Liver (tissue), 3 donors: ENCODE measurements at regions not wholly inside any gene's neighbourhood (a gene's known extent, or its start where the extent isn't known, plus 50 kb on each side); places are given as distances from the start of the nearest gene placed in this dataset.

Source experiments
- FOXA2 ChIP-seq: IDR thresholded peaks from 2 replicates; pipeline ENCODE4 v1.6.1; 2016; ENCODE audit warnings: antibody characterized with exemption
- GABPA ChIP-seq, 2 donors: IDR thresholded peaks in 1 of 2; conservative IDR thresholded peaks in 1 of 2; 2 replicates each; pipeline ENCODE4 v1.6.1; 2016; ENCODE audit warnings: antibody characterized with exemption in 2 of 2, mild to moderate bottlenecking in 1 of 2, moderate library complexity in 1 of 2
- HNF4A ChIP-seq, 2 donors: conservative IDR thresholded peaks; 2 replicates each; pipeline ENCODE4 v1.6.1; 2016; ENCODE audit warnings: antibody characterized with exemption in 2 of 2, mild to moderate bottlenecking in 2 of 2
- MAX ChIP-seq: IDR thresholded peaks from 2 replicates; pipeline ENCODE4 v1.6.1; 2016; ENCODE audit warnings: antibody characterized with exemption
- RAD21 ChIP-seq, 2 donors: IDR thresholded peaks; 2 replicates each; pipeline ENCODE4 v1.6.1; 2016; ENCODE audit warnings: antibody characterized with exemption in 2 of 2, mild to moderate bottlenecking in 2 of 2
- RXRA ChIP-seq, 2 donors: IDR thresholded peaks; 2 replicates each; pipeline ENCODE4 v1.6.1; 2017 to 2018; ENCODE audit warnings: antibody characterized with exemption in 2 of 2, mild to moderate bottlenecking in 1 of 2
- TAF1 ChIP-seq: conservative IDR thresholded peaks from 2 replicates; pipeline ENCODE4 v1.6.1; 2016; ENCODE audit warnings: antibody characterized with exemption, mild to moderate bottlenecking
- YY1 ChIP-seq: IDR thresholded peaks from 2 replicates; pipeline ENCODE4 v1.6.1; 2016; ENCODE audit warnings: antibody characterized with exemption, mild to moderate bottlenecking
- TF ChIP-seq, protein P1 (sequence below): fragments of 150-350 bp; IDR thresholded peaks from 2 replicates; pipeline ENCODE4 v1.5.1; 2017; ENCODE audit warnings: improper control_type of control experiment, low read depth, low read length; ENCODE audit not compliant: missing input control
- TF ChIP-seq, protein P2 (sequence below): IDR thresholded peaks from 2 replicates; pipeline ENCODE4 v1.6.1; 2016; ENCODE audit warnings: antibody characterized with exemption, mild to moderate bottlenecking
- TF ChIP-seq, protein P3 (sequence below): IDR thresholded peaks from 2 replicates; pipeline ENCODE4 v1.6.1; 2016; ENCODE audit warnings: antibody characterized with exemption
- donor health status: healthy.
- donor health status: healthy.

DNA sequence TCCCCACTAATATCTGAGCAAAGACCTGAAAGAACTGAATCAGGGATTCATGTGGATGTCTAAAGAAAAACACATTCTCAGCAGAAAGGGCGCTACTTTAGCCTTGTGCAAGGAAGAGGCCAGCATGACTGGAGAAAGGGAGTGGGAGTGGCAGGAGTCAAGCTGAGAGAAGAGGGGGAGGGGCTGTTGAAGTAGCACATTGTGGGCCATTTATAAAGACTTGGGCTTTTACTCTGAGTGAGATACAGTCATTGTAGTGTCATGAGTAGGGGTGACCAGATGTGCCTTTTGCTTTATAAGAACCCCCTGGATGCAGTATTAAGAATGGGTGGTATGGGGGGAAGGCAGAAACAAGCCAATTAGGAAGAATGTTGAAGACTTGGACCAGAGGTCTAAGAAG lies 452.8 kb downstream of the ENC1 start:
- TF ChIP-seq, protein P1, sequence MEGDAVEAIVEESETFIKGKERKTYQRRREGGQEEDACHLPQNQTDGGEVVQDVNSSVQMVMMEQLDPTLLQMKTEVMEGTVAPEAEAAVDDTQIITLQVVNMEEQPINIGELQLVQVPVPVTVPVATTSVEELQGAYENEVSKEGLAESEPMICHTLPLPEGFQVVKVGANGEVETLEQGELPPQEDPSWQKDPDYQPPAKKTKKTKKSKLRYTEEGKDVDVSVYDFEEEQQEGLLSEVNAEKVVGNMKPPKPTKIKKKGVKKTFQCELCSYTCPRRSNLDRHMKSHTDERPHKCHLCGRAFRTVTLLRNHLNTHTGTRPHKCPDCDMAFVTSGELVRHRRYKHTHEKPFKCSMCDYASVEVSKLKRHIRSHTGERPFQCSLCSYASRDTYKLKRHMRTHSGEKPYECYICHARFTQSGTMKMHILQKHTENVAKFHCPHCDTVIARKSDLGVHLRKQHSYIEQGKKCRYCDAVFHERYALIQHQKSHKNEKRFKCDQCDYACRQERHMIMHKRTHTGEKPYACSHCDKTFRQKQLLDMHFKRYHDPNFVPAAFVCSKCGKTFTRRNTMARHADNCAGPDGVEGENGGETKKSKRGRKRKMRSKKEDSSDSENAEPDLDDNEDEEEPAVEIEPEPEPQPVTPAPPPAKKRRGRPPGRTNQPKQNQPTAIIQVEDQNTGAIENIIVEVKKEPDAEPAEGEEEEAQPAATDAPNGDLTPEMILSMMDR = no peak
- no peak for TF ChIP-seq TAF1
- TF ChIP-seq, protein P2, sequence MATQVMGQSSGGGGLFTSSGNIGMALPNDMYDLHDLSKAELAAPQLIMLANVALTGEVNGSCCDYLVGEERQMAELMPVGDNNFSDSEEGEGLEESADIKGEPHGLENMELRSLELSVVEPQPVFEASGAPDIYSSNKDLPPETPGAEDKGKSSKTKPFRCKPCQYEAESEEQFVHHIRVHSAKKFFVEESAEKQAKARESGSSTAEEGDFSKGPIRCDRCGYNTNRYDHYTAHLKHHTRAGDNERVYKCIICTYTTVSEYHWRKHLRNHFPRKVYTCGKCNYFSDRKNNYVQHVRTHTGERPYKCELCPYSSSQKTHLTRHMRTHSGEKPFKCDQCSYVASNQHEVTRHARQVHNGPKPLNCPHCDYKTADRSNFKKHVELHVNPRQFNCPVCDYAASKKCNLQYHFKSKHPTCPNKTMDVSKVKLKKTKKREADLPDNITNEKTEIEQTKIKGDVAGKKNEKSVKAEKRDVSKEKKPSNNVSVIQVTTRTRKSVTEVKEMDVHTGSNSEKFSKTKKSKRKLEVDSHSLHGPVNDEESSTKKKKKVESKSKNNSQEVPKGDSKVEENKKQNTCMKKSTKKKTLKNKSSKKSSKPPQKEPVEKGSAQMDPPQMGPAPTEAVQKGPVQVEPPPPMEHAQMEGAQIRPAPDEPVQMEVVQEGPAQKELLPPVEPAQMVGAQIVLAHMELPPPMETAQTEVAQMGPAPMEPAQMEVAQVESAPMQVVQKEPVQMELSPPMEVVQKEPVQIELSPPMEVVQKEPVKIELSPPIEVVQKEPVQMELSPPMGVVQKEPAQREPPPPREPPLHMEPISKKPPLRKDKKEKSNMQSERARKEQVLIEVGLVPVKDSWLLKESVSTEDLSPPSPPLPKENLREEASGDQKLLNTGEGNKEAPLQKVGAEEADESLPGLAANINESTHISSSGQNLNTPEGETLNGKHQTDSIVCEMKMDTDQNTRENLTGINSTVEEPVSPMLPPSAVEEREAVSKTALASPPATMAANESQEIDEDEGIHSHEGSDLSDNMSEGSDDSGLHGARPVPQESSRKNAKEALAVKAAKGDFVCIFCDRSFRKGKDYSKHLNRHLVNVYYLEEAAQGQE = no peak
- TF ChIP-seq, protein P3, sequence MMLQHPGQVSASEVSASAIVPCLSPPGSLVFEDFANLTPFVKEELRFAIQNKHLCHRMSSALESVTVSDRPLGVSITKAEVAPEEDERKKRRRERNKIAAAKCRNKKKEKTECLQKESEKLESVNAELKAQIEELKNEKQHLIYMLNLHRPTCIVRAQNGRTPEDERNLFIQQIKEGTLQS = no peak
- no peak for TF ChIP-seq FOXA2
- no peak for TF ChIP-seq RAD21 (IDR thresholded peaks at IDR 0.05)
- TF ChIP-seq GABPA (IDR thresholded peaks at IDR 0.05 in 1 of 2, conservative IDR thresholded peaks at IDR 0.05 in 1 of 2) = no peak
- TF ChIP-seq MAX = no peak
- TF ChIP-seq RXRA (IDR thresholded peaks at IDR 0.05) = no peak
- TF ChIP-seq YY1 = no peak
- no peak for TF ChIP-seq HNF4A (conservative IDR thresholded peaks at IDR 0.05)
